ENCODE measurements at regions not wholly inside any gene's neighbourhood (a gene's known extent, or its start where the extent isn't known, plus 50 kb on each side); places are given as distances from the start of the nearest gene placed in this dataset. TPM values are rescaled to one million over a fixed set of nuclear protein-coding genes. Genes with fewer than 3 reads are reported as not detected.

Small RNA genes lying in the stretch of these regions (microRNA-seq; reads per million reads assigned to microRNA genes)
- not detected for gene AC121758.2 (ENCODE audit: insufficient read depth, insufficient read length)
- gene RF00554 (ENCODE audit: insufficient read depth, insufficient read length): not detected

Small RNA genes lying in the stretch of these regions (small RNA-seq; reads per million reads assigned to genes)
- 0 reads per million in 5 experiments for gene AC121758.2
- gene RF00554: 0 reads per million in 5 experiments
